ENCODE measurements at regions not wholly inside any gene's neighbourhood (a gene's known extent, or its start where the extent isn't known, plus 50 kb on each side); places are given as distances from the start of the nearest gene placed in this dataset.

DNA sequence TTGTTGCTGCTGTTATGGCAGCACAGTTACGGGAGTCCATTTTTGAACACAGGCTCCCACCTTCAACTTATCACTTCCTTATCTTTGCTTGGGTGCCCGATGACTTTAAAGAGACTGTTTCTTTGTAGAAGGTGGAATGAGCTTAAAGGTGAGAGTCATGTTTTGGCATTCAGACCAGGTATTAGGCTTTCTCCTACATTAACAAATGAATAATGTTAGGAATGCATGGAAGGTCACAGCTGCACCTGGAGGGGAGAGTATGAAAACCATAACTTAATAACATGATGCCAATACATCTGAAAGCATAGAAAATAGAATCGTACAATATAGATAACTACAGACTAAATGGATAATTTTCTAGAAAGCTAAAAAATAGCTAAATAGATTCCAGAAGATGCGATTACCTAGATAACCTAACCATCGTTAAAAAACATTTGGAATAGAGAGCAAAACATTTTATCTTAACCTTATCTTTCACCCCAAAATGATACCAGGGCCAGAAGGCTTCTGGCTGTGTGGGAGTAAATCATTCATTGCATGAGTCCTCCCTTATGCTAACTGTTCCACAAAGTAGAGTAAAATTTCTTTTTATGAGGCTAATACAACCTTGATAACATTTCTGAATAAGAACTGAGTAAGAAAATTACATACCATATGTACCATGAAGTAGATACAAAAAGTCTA lies 126.2 kb upstream of the ADCY2 start:
- TF ChIP-seq, protein P1, sequence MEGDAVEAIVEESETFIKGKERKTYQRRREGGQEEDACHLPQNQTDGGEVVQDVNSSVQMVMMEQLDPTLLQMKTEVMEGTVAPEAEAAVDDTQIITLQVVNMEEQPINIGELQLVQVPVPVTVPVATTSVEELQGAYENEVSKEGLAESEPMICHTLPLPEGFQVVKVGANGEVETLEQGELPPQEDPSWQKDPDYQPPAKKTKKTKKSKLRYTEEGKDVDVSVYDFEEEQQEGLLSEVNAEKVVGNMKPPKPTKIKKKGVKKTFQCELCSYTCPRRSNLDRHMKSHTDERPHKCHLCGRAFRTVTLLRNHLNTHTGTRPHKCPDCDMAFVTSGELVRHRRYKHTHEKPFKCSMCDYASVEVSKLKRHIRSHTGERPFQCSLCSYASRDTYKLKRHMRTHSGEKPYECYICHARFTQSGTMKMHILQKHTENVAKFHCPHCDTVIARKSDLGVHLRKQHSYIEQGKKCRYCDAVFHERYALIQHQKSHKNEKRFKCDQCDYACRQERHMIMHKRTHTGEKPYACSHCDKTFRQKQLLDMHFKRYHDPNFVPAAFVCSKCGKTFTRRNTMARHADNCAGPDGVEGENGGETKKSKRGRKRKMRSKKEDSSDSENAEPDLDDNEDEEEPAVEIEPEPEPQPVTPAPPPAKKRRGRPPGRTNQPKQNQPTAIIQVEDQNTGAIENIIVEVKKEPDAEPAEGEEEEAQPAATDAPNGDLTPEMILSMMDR (IDR thresholded peaks at IDR 0.05), result no peak
- TF ChIP-seq EZH2 (IDR thresholded peaks at IDR 0.05; ENCODE audit: borderline replicate concordance, insufficient read depth, low read depth, low read length, poor library complexity, severe bottlenecking), result no peak
